Nucleus accumbens (tissue), 56 donors: ENCODE measurements at regions not wholly inside any gene's neighbourhood (a gene's known extent, or its start where the extent isn't known, plus 50 kb on each side); places are given as distances from the start of the nearest gene placed in this dataset.
"Not testable (repeated sequence)": the region's sequence is repeated elsewhere in the genome, so short reads cannot be mapped to it uniquely, and the experiment has no call there.

Experiments used
- DNase-seq, 56 donors: peaks; one replicate each; lab custom pipeline; 2025; lab: John Stamatoyannopoulos, UW

- no peak for DNase-seq
Observed at GRCh38 chr5:68991279-68992084, 102.3 kb upstream of the SLC30A5 start.

GRCh38 chr5:68994645-68995044 lies 99.2 kb upstream of the SLC30A5 start:
- DNase-seq = peak in 1 of 56 donors; percentile 0

GRCh38 chr5:68995845-68996545 lies 97.8 kb upstream of the SLC30A5 start:
- DNase-seq = no peak

GRCh38 chr5:68999181-68999580 lies 94.6 kb upstream of the SLC30A5 start:
- DNase-seq = no peak

- no peak for DNase-seq
Observed at GRCh38 chr5:69000216-69000919, 93.4 kb upstream of the SLC30A5 start.

- no peak for DNase-seq
Observed at GRCh38 chr5:69000949-69001348, 92.9 kb upstream of the SLC30A5 start.

GRCh38 chr5:69001627-69002026 lies 92.2 kb upstream of the SLC30A5 start:
- DNase-seq = no peak

GRCh38 chr5:69004127-69004526 lies 89.7 kb upstream of the SLC30A5 start:
- DNase-seq = no peak

GRCh38 chr5:69004676-69005075 lies 89.1 kb upstream of the SLC30A5 start:
- DNase-seq = no peak

GRCh38 chr5:69006030-69006429 lies 87.8 kb upstream of the SLC30A5 start:
- peak in 28 of 56 donors; percentile 2 to 82 (median 41) for DNase-seq

- DNase-seq = peak in 6 of 56 donors; percentile 3 to 55 (median 19)
Observed at GRCh38 chr5:69007163-69007562, 86.7 kb upstream of the SLC30A5 start.

GRCh38 chr5:69007726-69008368 lies 86.0 kb upstream of the SLC30A5 start:
- peak in 46 of 56 donors; percentile 1 to 82 (median 28) for DNase-seq

- DNase-seq = no peak
Observed at GRCh38 chr5:69010476-69010875, 83.3 kb upstream of the SLC30A5 start.

- no peak for DNase-seq
Observed at GRCh38 chr5:69011910-69012309, 81.9 kb upstream of the SLC30A5 start.

- DNase-seq = no peak
Observed at GRCh38 chr5:69013481-69013880, 80.3 kb upstream of the SLC30A5 start.

GRCh38 chr5:69014007-69014406 lies 79.8 kb upstream of the SLC30A5 start:
- not testable (repeated sequence) for DNase-seq

GRCh38 chr5:69019668-69020375 lies 74.0 kb upstream of the SLC30A5 start:
- no peak for DNase-seq

- peak in 8 of 56 donors; percentile 2 to 16 (median 8) for DNase-seq
Observed at GRCh38 chr5:69024241-69024651, 69.6 kb upstream of the SLC30A5 start.

- no peak for DNase-seq
Observed at GRCh38 chr5:69029292-69029691, 64.5 kb upstream of the SLC30A5 start.
